ENCODE measurements at regions not wholly inside any gene's neighbourhood (a gene's known extent, or its start where the extent isn't known, plus 50 kb on each side); places are given as distances from the start of the nearest gene placed in this dataset.

DNA sequence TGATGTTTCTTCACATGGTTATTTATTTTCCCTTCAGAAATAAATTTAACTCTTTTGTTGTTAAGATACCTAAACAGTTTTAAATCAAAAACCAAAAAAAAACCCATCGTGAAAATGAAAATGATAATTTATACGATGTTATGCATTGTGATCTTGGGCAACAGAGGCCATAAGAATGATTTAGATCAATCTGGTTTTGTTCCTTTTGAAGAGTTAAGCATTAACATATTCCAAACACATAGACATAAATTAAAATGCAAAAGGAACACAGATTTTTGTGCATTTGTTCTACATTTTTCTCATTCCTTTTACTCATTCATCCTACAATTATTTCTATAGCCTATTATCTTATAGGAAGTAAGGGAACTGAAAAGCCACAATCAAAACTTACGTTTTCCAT lies 226.1 kb upstream of the SEMA3D start:
- no peaks in the 10 kb centered on the region for H3K9me2 ChIP-seq (ENCODE audit: insufficient read depth)
- TF ChIP-seq POLR2A (IDR thresholded peaks at IDR 0.05; ENCODE audit: borderline replicate concordance, extremely low read depth, insufficient read depth, insufficient read length) (no peak), SRF (IDR thresholded peaks at IDR 0.05; ENCODE audit: low read depth) (no peak), POLR2AphosphoS5 (IDR thresholded peaks at IDR 0.05; ENCODE audit: low read depth, low read length) (no peak), SIN3A (IDR thresholded peaks at IDR 0.05; ENCODE audit: low read depth) (no peak), CEBPB (IDR thresholded peaks at IDR 0.05; ENCODE audit: low read depth) (no peak), JUND (IDR thresholded peaks at IDR 0.05) (no peak), ZFX (IDR thresholded peaks at IDR 0.05) (no peak), ELF1 (IDR thresholded peaks at IDR 0.05; ENCODE audit: borderline replicate concordance, low read depth) (no peak), ZNF274 (IDR thresholded peaks at IDR 0.05; ENCODE audit: low read depth, low read length) (no peak), FOSL1 (IDR thresholded peaks at IDR 0.05; ENCODE audit: low read depth) (no peak), YY1 (IDR thresholded peaks at IDR 0.05; ENCODE audit: extremely low read depth, insufficient replicate concordance, low read depth, low read length) (no peak), EZH2phosphoT487 (IDR thresholded peaks at IDR 0.05; ENCODE audit: borderline replicate concordance) (no peak), RAD21 (IDR thresholded peaks at IDR 0.05; ENCODE audit: low read depth) (no peak), CBX3 (IDR thresholded peaks at IDR 0.05; ENCODE audit: low read depth) (no peak), EZH2 (IDR thresholded peaks at IDR 0.05) (no peak)
- TF ChIP-seq, protein P1, sequence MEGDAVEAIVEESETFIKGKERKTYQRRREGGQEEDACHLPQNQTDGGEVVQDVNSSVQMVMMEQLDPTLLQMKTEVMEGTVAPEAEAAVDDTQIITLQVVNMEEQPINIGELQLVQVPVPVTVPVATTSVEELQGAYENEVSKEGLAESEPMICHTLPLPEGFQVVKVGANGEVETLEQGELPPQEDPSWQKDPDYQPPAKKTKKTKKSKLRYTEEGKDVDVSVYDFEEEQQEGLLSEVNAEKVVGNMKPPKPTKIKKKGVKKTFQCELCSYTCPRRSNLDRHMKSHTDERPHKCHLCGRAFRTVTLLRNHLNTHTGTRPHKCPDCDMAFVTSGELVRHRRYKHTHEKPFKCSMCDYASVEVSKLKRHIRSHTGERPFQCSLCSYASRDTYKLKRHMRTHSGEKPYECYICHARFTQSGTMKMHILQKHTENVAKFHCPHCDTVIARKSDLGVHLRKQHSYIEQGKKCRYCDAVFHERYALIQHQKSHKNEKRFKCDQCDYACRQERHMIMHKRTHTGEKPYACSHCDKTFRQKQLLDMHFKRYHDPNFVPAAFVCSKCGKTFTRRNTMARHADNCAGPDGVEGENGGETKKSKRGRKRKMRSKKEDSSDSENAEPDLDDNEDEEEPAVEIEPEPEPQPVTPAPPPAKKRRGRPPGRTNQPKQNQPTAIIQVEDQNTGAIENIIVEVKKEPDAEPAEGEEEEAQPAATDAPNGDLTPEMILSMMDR (IDR thresholded peaks at IDR 0.05 in 2 of 3, conservative IDR thresholded peaks at IDR 0.05 in 1 of 3; ENCODE audit: borderline replicate concordance in 1 of 3, insufficient read depth in 1 of 3, low read depth in 2 of 3, low read length in 2 of 3) = no peak
- TF ChIP-seq, protein P2, sequence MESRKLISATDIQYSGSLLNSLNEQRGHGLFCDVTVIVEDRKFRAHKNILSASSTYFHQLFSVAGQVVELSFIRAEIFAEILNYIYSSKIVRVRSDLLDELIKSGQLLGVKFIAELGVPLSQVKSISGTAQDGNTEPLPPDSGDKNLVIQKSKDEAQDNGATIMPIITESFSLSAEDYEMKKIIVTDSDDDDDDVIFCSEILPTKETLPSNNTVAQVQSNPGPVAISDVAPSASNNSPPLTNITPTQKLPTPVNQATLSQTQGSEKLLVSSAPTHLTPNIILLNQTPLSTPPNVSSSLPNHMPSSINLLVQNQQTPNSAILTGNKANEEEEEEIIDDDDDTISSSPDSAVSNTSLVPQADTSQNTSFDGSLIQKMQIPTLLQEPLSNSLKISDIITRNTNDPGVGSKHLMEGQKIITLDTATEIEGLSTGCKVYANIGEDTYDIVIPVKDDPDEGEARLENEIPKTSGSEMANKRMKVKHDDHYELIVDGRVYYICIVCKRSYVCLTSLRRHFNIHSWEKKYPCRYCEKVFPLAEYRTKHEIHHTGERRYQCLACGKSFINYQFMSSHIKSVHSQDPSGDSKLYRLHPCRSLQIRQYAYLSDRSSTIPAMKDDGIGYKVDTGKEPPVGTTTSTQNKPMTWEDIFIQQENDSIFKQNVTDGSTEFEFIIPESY (IDR thresholded peaks at IDR 0.05; ENCODE audit: extremely low read depth, insufficient replicate concordance, low read length) = no peak
- TF ChIP-seq, protein P3, sequence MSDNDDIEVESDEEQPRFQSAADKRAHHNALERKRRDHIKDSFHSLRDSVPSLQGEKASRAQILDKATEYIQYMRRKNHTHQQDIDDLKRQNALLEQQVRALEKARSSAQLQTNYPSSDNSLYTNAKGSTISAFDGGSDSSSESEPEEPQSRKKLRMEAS (IDR thresholded peaks at IDR 0.05) = no peak
- TF ChIP-seq, protein P4, sequence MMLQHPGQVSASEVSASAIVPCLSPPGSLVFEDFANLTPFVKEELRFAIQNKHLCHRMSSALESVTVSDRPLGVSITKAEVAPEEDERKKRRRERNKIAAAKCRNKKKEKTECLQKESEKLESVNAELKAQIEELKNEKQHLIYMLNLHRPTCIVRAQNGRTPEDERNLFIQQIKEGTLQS (IDR thresholded peaks at IDR 0.05) = no peak
- TF ChIP-seq, protein P5, sequence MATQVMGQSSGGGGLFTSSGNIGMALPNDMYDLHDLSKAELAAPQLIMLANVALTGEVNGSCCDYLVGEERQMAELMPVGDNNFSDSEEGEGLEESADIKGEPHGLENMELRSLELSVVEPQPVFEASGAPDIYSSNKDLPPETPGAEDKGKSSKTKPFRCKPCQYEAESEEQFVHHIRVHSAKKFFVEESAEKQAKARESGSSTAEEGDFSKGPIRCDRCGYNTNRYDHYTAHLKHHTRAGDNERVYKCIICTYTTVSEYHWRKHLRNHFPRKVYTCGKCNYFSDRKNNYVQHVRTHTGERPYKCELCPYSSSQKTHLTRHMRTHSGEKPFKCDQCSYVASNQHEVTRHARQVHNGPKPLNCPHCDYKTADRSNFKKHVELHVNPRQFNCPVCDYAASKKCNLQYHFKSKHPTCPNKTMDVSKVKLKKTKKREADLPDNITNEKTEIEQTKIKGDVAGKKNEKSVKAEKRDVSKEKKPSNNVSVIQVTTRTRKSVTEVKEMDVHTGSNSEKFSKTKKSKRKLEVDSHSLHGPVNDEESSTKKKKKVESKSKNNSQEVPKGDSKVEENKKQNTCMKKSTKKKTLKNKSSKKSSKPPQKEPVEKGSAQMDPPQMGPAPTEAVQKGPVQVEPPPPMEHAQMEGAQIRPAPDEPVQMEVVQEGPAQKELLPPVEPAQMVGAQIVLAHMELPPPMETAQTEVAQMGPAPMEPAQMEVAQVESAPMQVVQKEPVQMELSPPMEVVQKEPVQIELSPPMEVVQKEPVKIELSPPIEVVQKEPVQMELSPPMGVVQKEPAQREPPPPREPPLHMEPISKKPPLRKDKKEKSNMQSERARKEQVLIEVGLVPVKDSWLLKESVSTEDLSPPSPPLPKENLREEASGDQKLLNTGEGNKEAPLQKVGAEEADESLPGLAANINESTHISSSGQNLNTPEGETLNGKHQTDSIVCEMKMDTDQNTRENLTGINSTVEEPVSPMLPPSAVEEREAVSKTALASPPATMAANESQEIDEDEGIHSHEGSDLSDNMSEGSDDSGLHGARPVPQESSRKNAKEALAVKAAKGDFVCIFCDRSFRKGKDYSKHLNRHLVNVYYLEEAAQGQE (IDR thresholded peaks at IDR 0.05; ENCODE audit: low read depth) = no peak
- no peak overlapping the region for H3K4me3 ChIP-seq (replicated peaks in 1 of 2; ENCODE audit: low read depth in 1 of 2, low read length in 2 of 2)
- H3K9ac ChIP-seq (ENCODE audit: low read length) = no peak overlapping the region
- intact Hi-C loops (cut with micrococcal nuclease) = no loop called here
- H3K27ac ChIP-seq (ENCODE audit: low read depth, low read length) = no peak overlapping the region
- H2AFZ ChIP-seq (ENCODE audit: low read depth, low read length, poor library complexity, severe bottlenecking) = no peak overlapping the region
- no peaks in the 10 kb centered on the region for H3K9me3 ChIP-seq (ENCODE audit: control insufficient read depth in 1 of 2, insufficient read depth in 1 of 2, low read depth in 1 of 2, low read length in 2 of 2)
- ATAC-seq (no peak), DNase-seq (ENCODE audit: low read depth, low spot score) (no peak)
- no TSS peak for BruUV-seq (replicated peaks)
- no peaks in the 10 kb centered on the region for H3K4me1 ChIP-seq (ENCODE audit: control insufficient read depth in 1 of 2, insufficient read depth in 2 of 2, low read length in 2 of 2)
- ChIA-PET POLR2A (no interaction called here), RAD21 (ENCODE audit: low non-redundant PET in 1 of 2, low total read pairs in 2 of 2, uncharacterized antibody in 2 of 2, unreplicated experiment in 2 of 2) (no interaction called here), CTCF (no interaction called here)
- H3K79me2 ChIP-seq (ENCODE audit: insufficient read depth, low read length) = no peaks in the 10 kb centered on the region
- no peaks in the 10 kb centered on the region for H3K36me3 ChIP-seq (ENCODE audit: control insufficient read depth in 1 of 2, insufficient read depth in 2 of 2, low read length in 2 of 2)
- no peak overlapping the region for H3K4me2 ChIP-seq (ENCODE audit: low read length)
- H4K20me1 ChIP-seq (ENCODE audit: insufficient read depth) = no peaks in the 10 kb centered on the region
- no peaks in the 10 kb centered on the region for H3K27me3 ChIP-seq (ENCODE audit: insufficient read depth, low read length)
